Esophagus muscularis mucosa (tissue), 4 donors: ENCODE measurements at regions not wholly inside any gene's neighbourhood (a gene's known extent, or its start where the extent isn't known, plus 50 kb on each side); places are given as distances from the start of the nearest gene placed in this dataset.

Experiments
- EP300 ChIP-seq: sonication (generic); formaldehyde crosslinking; IDR thresholded peaks from one replicate; pipeline ENCODE4 v1.6.1; 2017; ENCODE audit warnings: antibody characterized with exemption
- POLR2A ChIP-seq: fragments of 450-650 bp; IDR thresholded peaks from one replicate; pipeline ENCODE4 v1.6.1; 2017; ENCODE audit warnings: antibody characterized with exemption, moderate library complexity, mild to moderate bottlenecking, low read depth
- POLR2AphosphoS5 ChIP-seq, 2 donors: sonication (generic); formaldehyde crosslinking; IDR thresholded peaks; one replicate each; pipeline ENCODE4 v1.6.1; 2017; ENCODE audit warnings: antibody characterized with exemption in 2 of 2
- TF ChIP-seq, protein P1 (sequence below), 3 experiments: fragments of 200-600 bp in 2 of 3; fragments of 450-650 bp in 1 of 3; sonication (generic) in 2 of 3; IDR thresholded peaks; one replicate each; pipeline ENCODE4 v1.5.1; 2017 to 2019; ENCODE audit warnings: antibody characterized with exemption in 3 of 3, mild to moderate bottlenecking in 2 of 3, moderate library complexity in 1 of 3

DNA sequence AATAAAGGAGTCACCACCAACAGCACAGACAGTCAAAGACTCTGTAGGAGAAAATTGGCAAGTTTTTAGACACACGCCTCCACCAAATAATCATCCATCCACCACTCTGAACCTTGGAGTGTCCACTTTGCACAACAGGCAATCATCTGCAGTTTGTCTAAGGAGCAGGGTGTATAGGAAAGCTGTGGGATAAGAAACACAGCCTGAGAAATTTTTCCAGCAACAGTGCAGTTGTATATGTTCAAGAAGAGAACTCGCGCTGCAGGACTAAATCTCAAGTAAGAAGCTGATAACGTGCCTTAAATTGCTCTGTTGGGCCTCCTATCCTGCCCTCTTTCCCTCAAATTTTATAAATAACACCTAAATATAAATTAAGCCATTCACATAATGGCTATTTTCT is 136.7 kb upstream of the PPARGC1A start:
- TF ChIP-seq, protein P1, sequence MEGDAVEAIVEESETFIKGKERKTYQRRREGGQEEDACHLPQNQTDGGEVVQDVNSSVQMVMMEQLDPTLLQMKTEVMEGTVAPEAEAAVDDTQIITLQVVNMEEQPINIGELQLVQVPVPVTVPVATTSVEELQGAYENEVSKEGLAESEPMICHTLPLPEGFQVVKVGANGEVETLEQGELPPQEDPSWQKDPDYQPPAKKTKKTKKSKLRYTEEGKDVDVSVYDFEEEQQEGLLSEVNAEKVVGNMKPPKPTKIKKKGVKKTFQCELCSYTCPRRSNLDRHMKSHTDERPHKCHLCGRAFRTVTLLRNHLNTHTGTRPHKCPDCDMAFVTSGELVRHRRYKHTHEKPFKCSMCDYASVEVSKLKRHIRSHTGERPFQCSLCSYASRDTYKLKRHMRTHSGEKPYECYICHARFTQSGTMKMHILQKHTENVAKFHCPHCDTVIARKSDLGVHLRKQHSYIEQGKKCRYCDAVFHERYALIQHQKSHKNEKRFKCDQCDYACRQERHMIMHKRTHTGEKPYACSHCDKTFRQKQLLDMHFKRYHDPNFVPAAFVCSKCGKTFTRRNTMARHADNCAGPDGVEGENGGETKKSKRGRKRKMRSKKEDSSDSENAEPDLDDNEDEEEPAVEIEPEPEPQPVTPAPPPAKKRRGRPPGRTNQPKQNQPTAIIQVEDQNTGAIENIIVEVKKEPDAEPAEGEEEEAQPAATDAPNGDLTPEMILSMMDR (IDR thresholded peaks at IDR 0.05) = no peak
- no peak for TF ChIP-seq EP300
- no peak for TF ChIP-seq POLR2A
- no peak for TF ChIP-seq POLR2AphosphoS5 (IDR thresholded peaks at IDR 0.05)
